MG63 (cell line): ENCODE measurements at regions not wholly inside any gene's neighbourhood (a gene's known extent, or its start where the extent isn't known, plus 50 kb on each side); places are given as distances from the start of the nearest gene placed in this dataset.

Experiments
- DNase-seq: peaks from one replicate; pipeline ENCODE4 v3.0.0-alpha.2; 2020
- H3K27me3 ChIP-seq: fragments of 250-450 bp; sonication (Bioruptor Pico); 2 replicates; pipeline ENCODE4 v1.5.1; 2020; ENCODE audit warnings: mild to moderate bottlenecking, moderate library complexity
- H3K36me3 ChIP-seq: fragments of 250-450 bp; sonication (Bioruptor Pico); 2 replicates; pipeline ENCODE4 v1.5.1; 2020; ENCODE audit warnings: mild to moderate bottlenecking, moderate library complexity
- H3K4me3 ChIP-seq: fragments of 250-450 bp; sonication (Bioruptor Pico); 2 replicates; pipeline ENCODE4 v1.5.1; 2020; ENCODE audit warnings: mild to moderate bottlenecking, moderate library complexity
- H3K9me3 ChIP-seq: fragments of 250-450 bp; sonication (Bioruptor Pico); 2 replicates; pipeline ENCODE4 v1.5.1; 2020; ENCODE audit warnings: mild to moderate bottlenecking, moderate library complexity

DNA sequence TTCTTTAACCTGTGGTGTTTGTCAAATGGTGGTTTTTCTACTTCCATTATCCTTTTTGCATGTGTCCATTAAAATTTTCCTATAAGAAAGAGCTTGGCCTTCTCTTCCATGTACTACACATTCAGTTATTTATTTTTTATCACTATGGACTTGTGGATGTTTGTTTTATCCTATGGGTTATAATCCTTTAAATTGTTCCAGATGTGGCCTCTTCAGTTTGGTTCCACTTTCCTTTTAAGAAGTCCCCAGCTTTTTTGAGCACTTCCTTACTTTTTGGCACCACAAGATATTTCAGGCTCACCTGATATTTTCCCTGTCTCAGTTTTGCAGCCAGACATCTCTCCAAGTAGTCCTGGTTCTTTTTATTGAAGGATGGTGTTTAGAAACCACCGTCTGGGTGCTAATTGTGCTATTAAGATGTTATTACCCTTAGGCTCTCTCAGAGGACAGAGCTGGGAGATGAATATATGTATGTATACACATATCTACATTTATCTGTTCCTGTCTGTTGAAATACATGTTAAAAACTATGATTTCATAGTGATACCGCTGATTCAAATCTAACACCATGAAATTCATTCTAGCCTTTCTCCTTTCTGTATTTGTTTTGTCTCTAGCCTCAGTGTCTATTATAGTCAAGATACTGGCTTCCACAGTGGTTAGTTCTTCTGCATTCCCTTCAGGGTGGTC, 408.5 kb upstream of the RGS6 start:
- no peak overlapping the region for H3K4me3 ChIP-seq
- no peaks in the 10 kb centered on the region for H3K36me3 ChIP-seq
- DNase-seq: no peak
- H3K9me3 ChIP-seq: no peaks in the 10 kb centered on the region
- no peaks in the 10 kb centered on the region for H3K27me3 ChIP-seq

GRCh38 chr14:71524320-71524982, 407.8 kb upstream of the RGS6 start:
- H3K27me3 ChIP-seq: no peaks in the 10 kb centered on the region
- H3K4me3 ChIP-seq: no peak overlapping the region
- no peaks in the 10 kb centered on the region for H3K36me3 ChIP-seq
- H3K9me3 ChIP-seq: no peaks in the 10 kb centered on the region
- no peak for DNase-seq

DNA sequence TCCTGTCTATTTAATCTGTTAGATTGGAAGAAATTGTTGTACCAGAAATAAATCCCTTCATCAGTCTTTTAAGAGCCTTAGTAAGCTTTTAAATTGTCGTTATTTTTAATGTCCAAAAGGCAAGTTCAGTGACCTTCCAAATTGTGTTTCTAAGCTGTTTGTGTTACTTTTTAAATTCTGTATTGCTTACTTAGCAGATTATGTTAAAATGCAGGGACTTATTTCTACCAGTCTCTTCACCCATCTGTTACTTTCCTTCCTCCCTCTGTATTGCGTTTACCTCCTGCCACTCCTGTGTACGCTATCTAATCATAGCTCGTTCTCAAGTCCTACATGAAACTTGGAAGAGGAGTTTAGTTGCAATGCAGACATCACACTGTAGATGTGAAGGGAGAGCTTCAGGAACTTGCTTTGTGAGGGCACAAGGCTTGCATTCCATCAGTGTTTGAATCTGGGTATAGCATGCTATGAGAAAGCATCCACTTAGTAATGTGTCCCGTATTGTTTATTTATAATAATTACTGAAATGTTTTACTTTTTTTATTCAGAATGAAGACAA, 406.5 kb upstream of the RGS6 start:
- Histone ChIP-seq H3K27me3 (no peaks in the 10 kb centered on the region), H3K9me3 (no peaks in the 10 kb centered on the region), H3K36me3 (no peaks in the 10 kb centered on the region; the same call in 1 of the 2 replicates), H3K4me3 (no peak overlapping the region)
- no peak for DNase-seq

DNA sequence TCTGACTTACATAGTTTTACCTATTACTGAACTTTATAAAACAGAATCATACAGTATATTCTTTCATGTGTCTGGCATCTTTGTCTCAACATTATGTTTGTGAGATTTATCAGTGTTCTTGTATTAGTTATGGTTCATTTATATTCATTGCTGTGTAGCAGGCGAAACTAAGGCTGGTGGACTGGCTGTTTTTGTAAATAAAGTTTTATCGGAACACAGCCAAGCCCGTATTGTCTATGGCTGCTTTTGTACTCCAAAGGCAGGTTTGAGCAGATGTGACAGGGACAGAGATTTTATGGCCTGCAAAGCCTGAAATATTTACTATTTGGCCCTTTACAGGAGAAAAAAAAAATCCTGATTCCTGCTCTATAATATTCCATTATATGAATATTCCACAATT, 405.8 kb upstream of the RGS6 start:
- Histone ChIP-seq H3K27me3 (no peaks in the 10 kb centered on the region), H3K4me3 (no peak overlapping the region), H3K36me3 (no peaks in the 10 kb centered on the region; the same call in 1 of the 2 replicates), H3K9me3 (no peaks in the 10 kb centered on the region)
- DNase-seq: no peak

DNA sequence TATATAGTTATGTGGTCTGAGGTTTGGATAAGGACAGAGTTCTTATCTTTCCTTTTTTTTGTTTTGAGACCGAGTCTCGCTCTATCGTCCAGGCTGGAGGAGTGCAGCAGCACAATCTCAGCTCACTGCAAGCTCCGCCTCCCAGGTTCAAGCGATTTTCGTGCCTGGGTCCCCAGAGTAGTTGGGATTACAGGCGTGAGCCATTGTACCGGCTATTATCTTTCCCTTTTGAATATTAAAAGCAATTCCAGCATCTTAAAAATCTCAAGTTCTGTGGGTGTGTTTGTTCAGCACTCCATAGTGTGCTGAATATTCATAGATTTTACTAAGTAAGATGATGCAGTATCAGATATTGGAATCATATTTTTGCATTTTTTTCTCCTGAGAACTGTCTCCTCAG, 404.4 kb upstream of the RGS6 start:
- no peak for DNase-seq
- Histone ChIP-seq H3K9me3 (no peaks in the 10 kb centered on the region), H3K4me3 (no peak overlapping the region)

DNA sequence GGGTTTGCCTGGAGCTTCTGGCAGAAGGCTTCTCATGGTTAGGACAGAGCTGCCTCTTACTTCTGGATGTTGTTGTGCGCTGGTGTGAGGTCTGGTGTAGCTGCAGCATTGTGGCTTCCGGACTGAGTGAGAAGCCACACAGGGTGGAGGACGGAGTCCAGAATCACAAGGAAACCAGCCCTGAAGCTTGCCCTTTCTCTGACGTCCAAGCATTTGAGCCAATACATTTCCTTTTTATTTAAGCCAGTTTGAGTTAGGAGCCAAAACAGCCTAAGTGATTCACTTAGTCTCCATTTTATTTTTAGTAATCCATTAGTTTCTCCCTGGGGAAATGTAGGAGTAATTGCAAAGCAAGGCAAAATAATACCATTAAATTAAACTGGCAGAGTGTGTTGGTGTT, 402.4 kb upstream of the RGS6 start:
- H3K27me3 ChIP-seq: no peaks in the 10 kb centered on the region
- H3K9me3 ChIP-seq: no peaks in the 10 kb centered on the region
- no peak overlapping the region for H3K4me3 ChIP-seq
- H3K36me3 ChIP-seq: no peaks in the 10 kb centered on the region; the same call in 1 of the 2 replicates
- peak; percentile 65 for DNase-seq

More for the DNA sequence above, 404.4 kb upstream of the RGS6 start:
- Histone ChIP-seq H3K36me3 (no peaks in the 10 kb centered on the region; the same call in 1 of the 2 replicates), H3K27me3 (no peaks in the 10 kb centered on the region)

DNA sequence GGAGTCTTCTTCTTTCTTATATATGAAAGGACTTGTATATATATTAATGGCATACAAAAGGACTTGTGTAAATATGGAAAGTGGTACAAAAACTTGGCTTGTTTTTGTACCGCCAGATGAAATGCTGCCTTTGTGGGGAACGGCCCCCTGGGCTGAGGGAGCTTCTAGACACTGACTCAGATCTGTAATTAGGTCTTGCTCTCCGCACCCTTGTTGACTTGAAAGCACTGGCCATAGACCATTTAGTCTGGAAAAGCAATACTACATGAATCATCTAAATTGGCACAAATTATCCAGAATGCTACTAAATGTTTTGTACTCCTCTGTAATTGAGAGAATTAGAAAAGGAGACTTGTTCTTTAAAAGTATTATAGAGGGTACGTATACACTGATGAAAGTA, 399.9 kb upstream of the RGS6 start:
- no peaks in the 10 kb centered on the region; the same call in 1 of the 2 replicates for H3K36me3 ChIP-seq
- no peaks in the 10 kb centered on the region for H3K9me3 ChIP-seq
- peak; percentile 71 for DNase-seq
- no peaks in the 10 kb centered on the region for H3K27me3 ChIP-seq
- H3K4me3 ChIP-seq: no peak overlapping the region

DNA sequence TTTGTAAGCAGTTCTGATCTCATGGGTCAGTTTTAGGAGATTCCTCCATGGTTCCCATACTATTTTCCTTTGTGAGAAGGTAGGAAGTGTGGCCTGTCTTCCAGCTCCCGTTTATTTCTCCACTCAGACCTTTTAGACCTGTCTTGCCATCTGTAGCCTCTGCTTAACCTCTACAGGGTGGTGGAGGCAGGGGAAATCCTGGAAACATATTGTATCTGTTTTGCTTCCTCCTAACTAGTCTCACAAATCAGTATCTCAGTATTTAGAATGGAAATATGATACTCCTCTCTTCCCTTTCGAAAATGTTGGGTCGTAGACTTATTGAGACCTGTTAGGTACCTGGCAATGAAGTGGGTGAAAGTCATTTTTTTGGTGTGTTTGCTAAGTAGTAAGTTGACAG, 399.4 kb upstream of the RGS6 start:
- no peak overlapping the region for H3K4me3 ChIP-seq
- H3K36me3 ChIP-seq: no peaks in the 10 kb centered on the region; the same call in 1 of the 2 replicates
- DNase-seq: no peak
- no peaks in the 10 kb centered on the region for H3K27me3 ChIP-seq
- no peaks in the 10 kb centered on the region for H3K9me3 ChIP-seq

- no peak for DNase-seq
- H3K4me3 ChIP-seq: no peak overlapping the region
- H3K27me3 ChIP-seq: no peaks in the 10 kb centered on the region
These were observed 398.8 kb upstream of the RGS6 start for GRCh38 chr14:71533390-71533789.

DNA sequence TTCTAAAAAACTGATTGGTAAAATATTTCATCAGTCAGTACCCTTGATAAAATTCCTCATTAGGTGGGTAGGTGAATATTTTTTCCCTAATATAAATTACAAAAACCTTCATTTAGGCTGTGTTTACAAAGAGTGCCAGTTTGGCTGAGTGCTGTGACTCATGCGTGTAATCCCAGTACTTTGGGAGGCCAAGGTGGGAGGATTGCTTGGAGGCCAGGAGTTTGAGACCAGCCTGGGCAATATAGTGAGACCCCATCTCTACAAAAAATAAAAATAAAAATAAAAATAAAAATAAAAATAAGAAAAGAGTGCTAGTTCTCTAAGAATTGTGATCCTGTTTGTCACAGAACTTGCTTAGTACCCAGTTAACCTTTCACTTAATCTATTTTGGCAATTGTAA, 398.4 kb upstream of the RGS6 start:
- H3K27me3 ChIP-seq: no peaks in the 10 kb centered on the region
- no peak for DNase-seq

More at GRCh38 chr14:71533390-71533789, 398.8 kb upstream of the RGS6 start:
- H3K36me3 ChIP-seq: no peaks in the 10 kb centered on the region; the same call in 1 of the 2 replicates
- H3K9me3 ChIP-seq: no peaks in the 10 kb centered on the region

DNA sequence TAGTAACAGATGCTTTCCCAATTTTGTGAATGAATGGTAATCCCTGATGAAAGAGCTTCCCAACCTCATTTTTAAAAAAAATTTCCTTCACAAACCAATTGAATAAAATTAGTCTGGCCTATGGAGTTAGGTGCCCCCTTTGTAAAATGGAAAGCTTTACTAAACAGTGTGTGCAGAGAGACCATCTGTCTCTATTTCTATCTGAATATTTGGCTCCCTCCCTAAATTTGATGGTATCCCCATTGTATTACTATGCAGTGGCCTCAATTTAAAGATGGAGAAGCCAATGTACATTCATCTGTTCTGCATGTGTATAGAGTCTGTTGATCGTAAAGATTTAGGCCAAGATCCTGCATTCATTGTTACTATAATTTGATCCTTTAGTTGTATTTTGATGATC, 397.7 kb upstream of the RGS6 start:
- no peak overlapping the region for H3K4me3 ChIP-seq
- no peaks in the 10 kb centered on the region for H3K27me3 ChIP-seq
- no peak for DNase-seq
- H3K9me3 ChIP-seq: no peaks in the 10 kb centered on the region
- H3K36me3 ChIP-seq: no peaks in the 10 kb centered on the region; the same call in 1 of the 2 replicates

More for the DNA sequence above, 398.4 kb upstream of the RGS6 start:
- Histone ChIP-seq H3K9me3 (no peaks in the 10 kb centered on the region), H3K36me3 (no peaks in the 10 kb centered on the region; the same call in 1 of the 2 replicates), H3K4me3 (no peak overlapping the region)

DNA sequence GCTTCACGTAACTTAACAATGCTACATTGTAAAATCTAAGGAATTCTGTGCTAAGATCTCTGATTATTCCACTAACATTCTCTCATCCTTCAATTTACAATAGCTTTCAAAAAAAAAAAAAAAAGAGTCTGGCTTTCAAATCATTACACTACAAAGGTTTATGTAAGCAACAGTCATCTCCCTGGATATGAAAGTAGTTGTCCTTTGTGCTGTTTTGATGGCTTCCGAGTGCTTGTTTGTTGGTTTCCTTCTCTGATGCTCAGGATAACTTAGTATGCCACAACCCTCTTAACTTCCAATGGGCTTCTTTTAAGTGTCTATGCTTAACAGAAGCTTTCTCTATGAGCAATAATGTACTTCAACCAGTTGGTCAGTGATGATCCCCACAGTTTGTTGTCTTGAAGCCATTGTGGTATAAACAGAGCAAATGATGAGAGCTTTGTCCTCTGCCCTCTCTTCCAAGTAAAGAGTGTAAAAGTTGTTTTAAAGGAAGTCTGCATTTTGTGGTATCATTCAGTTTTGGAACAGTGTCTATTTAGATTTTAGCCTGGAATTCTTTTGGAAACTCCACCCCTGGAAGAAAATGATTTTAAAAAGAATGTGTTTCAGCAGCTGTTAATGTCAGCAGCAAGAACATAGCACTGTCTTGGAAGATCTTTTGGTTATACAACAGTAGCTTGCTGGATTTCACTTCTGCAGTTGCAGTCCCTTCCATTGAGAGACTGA, 396.1 kb upstream of the RGS6 start:
- Histone ChIP-seq H3K4me3 (no peak overlapping the region), H3K36me3 (no peaks in the 10 kb centered on the region), H3K27me3 (no peaks in the 10 kb centered on the region), H3K9me3 (no peaks in the 10 kb centered on the region)
- no peak for DNase-seq

GRCh38 chr14:71536927-71537772, 395.1 kb upstream of the RGS6 start:
- Histone ChIP-seq H3K9me3 (no peaks in the 10 kb centered on the region), H3K4me3 (no peak overlapping the region), H3K27me3 (no peaks in the 10 kb centered on the region), H3K36me3 (no peaks in the 10 kb centered on the region)
- DNase-seq: no peak

DNA sequence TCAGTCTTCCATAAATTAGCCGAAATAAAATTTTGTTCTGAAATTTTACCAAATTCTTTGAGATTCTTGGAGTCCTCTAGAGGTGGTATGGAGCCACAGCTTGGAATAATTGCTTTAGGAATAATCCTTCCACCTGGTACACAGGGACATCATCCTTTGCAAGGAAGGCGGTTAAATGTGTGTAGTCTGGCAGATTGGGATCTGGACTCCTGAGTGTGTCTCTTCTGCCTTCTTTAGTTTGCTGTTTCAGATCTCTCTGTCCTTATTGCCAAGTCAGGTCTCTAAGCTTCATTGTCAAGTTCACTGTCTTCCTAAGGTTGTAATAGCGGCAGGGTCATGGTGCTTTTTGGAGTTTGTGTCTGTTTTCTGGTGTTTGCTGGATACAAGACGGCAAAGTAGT, 393.9 kb upstream of the RGS6 start:
- no peaks in the 10 kb centered on the region for H3K9me3 ChIP-seq
- no peaks in the 10 kb centered on the region for H3K36me3 ChIP-seq
- H3K4me3 ChIP-seq: no peak overlapping the region
- DNase-seq: no peak
- H3K27me3 ChIP-seq: no peaks in the 10 kb centered on the region

- DNase-seq: no peak
- H3K27me3 ChIP-seq: no peaks in the 10 kb centered on the region
- no peaks in the 10 kb centered on the region for H3K36me3 ChIP-seq
These were observed 393.1 kb upstream of the RGS6 start for GRCh38 chr14:71538938-71539649.

More at GRCh38 chr14:71538938-71539649, 393.1 kb upstream of the RGS6 start:
- no peaks in the 10 kb centered on the region for H3K9me3 ChIP-seq
- H3K4me3 ChIP-seq: no peak overlapping the region
